Medulla oblongata (tissue), 1 donor: ENCODE measurements at regions not wholly inside any gene's neighbourhood (a gene's known extent, or its start where the extent isn't known, plus 50 kb on each side); places are given as distances from the start of the nearest gene placed in this dataset.
A peak's percentile ranks its signal among the peaks of the same experiment; 100 is the strongest.
"Not testable (repeated sequence)": the region's sequence is repeated elsewhere in the genome, so short reads cannot be mapped to it uniquely, and the experiment has no call there.

ENCODE experiments used
- DNase-seq: peaks from one replicate; pipeline ENCODE4 v3.0.0-alpha.2; 2015; ENCODE audit errors: extremely low spot score

- DNase-seq: no peak
Measured at GRCh38 chr1:70819231-70819630, 228.4 kb downstream of the PTGER3 start.

- no peak for DNase-seq
Measured at GRCh38 chr1:70819785-70820184, 227.8 kb downstream of the PTGER3 start.

- DNase-seq: no peak
Measured at GRCh38 chr1:70820396-70820795, 227.2 kb downstream of the PTGER3 start.

- no peak for DNase-seq
Measured at GRCh38 chr1:70820995-70821394, 226.6 kb downstream of the PTGER3 start.

- no peak for DNase-seq
Measured at GRCh38 chr1:70826428-70826827, 221.2 kb downstream of the PTGER3 start.

GRCh38 chr1:70827030-70827429, 220.6 kb downstream of the PTGER3 start:
- no peak for DNase-seq

- DNase-seq: no peak
Measured at GRCh38 chr1:70828177-70828576, 219.4 kb downstream of the PTGER3 start.

- DNase-seq: not testable (repeated sequence)
Measured at GRCh38 chr1:70834365-70834764, 213.3 kb downstream of the PTGER3 start.

- DNase-seq: no peak
Measured at GRCh38 chr1:70836456-70836855, 211.2 kb downstream of the PTGER3 start.

GRCh38 chr1:70840260-70840953, 207.2 kb downstream of the PTGER3 start:
- DNase-seq: no peak

- DNase-seq: no peak
Measured at GRCh38 chr1:70842562-70842961, 205.1 kb downstream of the PTGER3 start.

- no peak for DNase-seq
Measured at GRCh38 chr1:70843452-70843851, 204.2 kb downstream of the PTGER3 start.

GRCh38 chr1:70847013-70847412, 200.6 kb downstream of the PTGER3 start:
- no peak for DNase-seq

GRCh38 chr1:70855203-70855602, 192.4 kb downstream of the PTGER3 start:
- no peak for DNase-seq

- DNase-seq: no peak
Measured at GRCh38 chr1:70856201-70856600, 191.4 kb downstream of the PTGER3 start.

- no peak for DNase-seq
Measured at GRCh38 chr1:70863239-70863638, 184.4 kb downstream of the PTGER3 start.

GRCh38 chr1:70864302-70864701, 183.3 kb downstream of the PTGER3 start:
- DNase-seq: no peak

GRCh38 chr1:70866542-70867264, 180.9 kb downstream of the PTGER3 start:
- no peak for DNase-seq

- no peak for DNase-seq
Measured at GRCh38 chr1:70871790-70872189, 175.8 kb downstream of the PTGER3 start.

- peak; percentile 13 for DNase-seq
Measured at GRCh38 chr1:70874063-70874462, 173.6 kb downstream of the PTGER3 start.

- DNase-seq: no peak
Measured at GRCh38 chr1:70874818-70875217, 172.8 kb downstream of the PTGER3 start.

GRCh38 chr1:70877343-70877742, 170.3 kb downstream of the PTGER3 start:
- DNase-seq: no peak

GRCh38 chr1:70887936-70888335, 159.7 kb downstream of the PTGER3 start:
- no peak for DNase-seq
